Prostate gland (tissue), 2 donors: ENCODE measurements at regions not wholly inside any gene's neighbourhood (a gene's known extent, or its start where the extent isn't known, plus 50 kb on each side); places are given as distances from the start of the nearest gene placed in this dataset.

Experiments
- DNase-seq: peaks from one replicate; pipeline ENCODE4 v3.0.0-alpha.2; 2019; ENCODE audit warnings: low spot score
- H3K27ac ChIP-seq, 2 donors: fragments of 200-600 bp; sonication (generic); 2 replicates each; pipeline ENCODE4 v1.5.1; 2017 to 2019
- H3K27me3 ChIP-seq: fragments of 200-600 bp; sonication (generic); replicated peaks from 2 replicates; pipeline ENCODE4 v1.5.1; 2019; ENCODE audit not compliant: insufficient read depth
- H3K36me3 ChIP-seq, 2 donors: fragments of 200-600 bp; sonication (generic); 1 replicate in 1 of 2; 2 replicates in 1 of 2; pipeline versions ENCODE4 v1.5.1 to v1.8.1; 2017 to 2019
- H3K4me1 ChIP-seq: fragments of 200-600 bp; sonication (generic); replicated peaks from 2 replicates; pipeline ENCODE4 v1.5.1; 2019
- H3K4me3 ChIP-seq, 2 donors: fragments of 200-600 bp; sonication (generic); 2 replicates each; pipeline ENCODE4 v1.5.1; 2017 to 2019
- H3K9me3 ChIP-seq: fragments of 200-600 bp; sonication (generic); 2 replicates; pipeline ENCODE4 v1.5.1; 2017
- CTCF ChIP-seq, 4 experiments: fragments of 200-600 bp in 2 of 4; fragments of 450-650 bp in 2 of 4; sonication (generic) in 2 of 4; IDR thresholded peaks; 1 replicate in 3 of 4; 2 replicates in 1 of 4; pipeline ENCODE4 v1.5.1; 2016 to 2019; ENCODE audit warnings: antibody characterized with exemption in 4 of 4, mild to moderate bottlenecking in 2 of 4, moderate library complexity in 2 of 4
- POLR2A ChIP-seq: fragments of 450-650 bp; IDR thresholded peaks from one replicate; pipeline ENCODE4 v1.6.1; 2016; ENCODE audit warnings: antibody characterized with exemption, mild to moderate bottlenecking
- POLR2AphosphoS5 ChIP-seq: sonication (generic); formaldehyde crosslinking; IDR thresholded peaks from one replicate; pipeline ENCODE4 v1.6.1; 2017; ENCODE audit warnings: antibody characterized with exemption
- WGBS: methylation state at CpG from one replicate; pipeline ENCODE4 v1.1.5; 2018; 5-methylcytosine and 5-hydroxymethylcytosine counted together
- intact Hi-C: fragments of 100-400 bp; cut with DNase I; formaldehyde crosslinking; loops from one replicate; pipeline ENCODE4 v1.14.2; 2022

- no peak overlapping the region for H3K27ac ChIP-seq
- H3K4me3 ChIP-seq, result no peak overlapping the region
- no peaks in the 10 kb centered on the region for H3K27me3 ChIP-seq
- intact Hi-C loops, result no loop called here
- 77% methylated on average over 3 of the region's 3 CpGs for WGBS
- no peak for DNase-seq
- no peaks in the 10 kb centered on the region for H3K4me1 ChIP-seq
- no peaks in the 10 kb centered on the region for H3K36me3 ChIP-seq
- TF ChIP-seq POLR2A (no peak), CTCF (IDR thresholded peaks at IDR 0.05) (no peak), POLR2AphosphoS5 (no peak)
- H3K9me3 ChIP-seq, result no peaks in the 10 kb centered on the region
These were observed 184.9 kb upstream of the SESN3 start for GRCh38 chr11:95415837-95416304.

GRCh38 chr11:95414217-95414616 lies 183.2 kb upstream of the SESN3 start:
- intact Hi-C loops, result no loop called here

GRCh38 chr11:95413761-95414160 lies 182.8 kb upstream of the SESN3 start:
- TF ChIP-seq POLR2A (no peak), POLR2AphosphoS5 (no peak), CTCF (IDR thresholded peaks at IDR 0.05) (no peak)
- intact Hi-C loops, result no loop called here
- Histone ChIP-seq H3K9me3 (no peaks in the 10 kb centered on the region), H3K36me3 (no peaks in the 10 kb centered on the region), H3K4me1 (no peaks in the 10 kb centered on the region), H3K27me3 (no peaks in the 10 kb centered on the region), H3K4me3 (no peak overlapping the region), H3K27ac (no peak overlapping the region)
- 74% methylated on average over 4 of the region's 4 CpGs for WGBS
- no peak for DNase-seq

More at GRCh38 chr11:95414217-95414616, 183.2 kb upstream of the SESN3 start:
- no peaks in the 10 kb centered on the region for H3K27me3 ChIP-seq
- no peaks in the 10 kb centered on the region for H3K36me3 ChIP-seq
- TF ChIP-seq POLR2A, result no peak
- TF ChIP-seq POLR2AphosphoS5, result no peak
- no peak for TF ChIP-seq CTCF (IDR thresholded peaks at IDR 0.05)
- H3K27ac ChIP-seq, result no peak overlapping the region
- no peak for DNase-seq
- WGBS, result 97% methylated on average over 2 of the region's 2 CpGs
- no peak overlapping the region for H3K4me3 ChIP-seq
- H3K9me3 ChIP-seq, result no peaks in the 10 kb centered on the region
- no peaks in the 10 kb centered on the region for H3K4me1 ChIP-seq

GRCh38 chr11:95413021-95413420 lies 182.0 kb upstream of the SESN3 start:
- intact Hi-C loops, result no loop called here
- no peak overlapping the region for H3K27ac ChIP-seq
- no peaks in the 10 kb centered on the region for H3K4me1 ChIP-seq
- H3K9me3 ChIP-seq, result no peaks in the 10 kb centered on the region
- no peak for TF ChIP-seq POLR2AphosphoS5
- no peak for TF ChIP-seq POLR2A
- no peak for TF ChIP-seq CTCF (IDR thresholded peaks at IDR 0.05)
- H3K27me3 ChIP-seq, result no peaks in the 10 kb centered on the region
- no peak overlapping the region for H3K4me3 ChIP-seq
- no peaks in the 10 kb centered on the region for H3K36me3 ChIP-seq
- DNase-seq, result no peak

- Histone ChIP-seq H3K4me1 (no peaks in the 10 kb centered on the region), H3K27me3 (no peaks in the 10 kb centered on the region), H3K36me3 (no peaks in the 10 kb centered on the region), H3K27ac (no peak overlapping the region), H3K9me3 (no peaks in the 10 kb centered on the region), H3K4me3 (no peak overlapping the region)
- DNase-seq, result no peak
- TF ChIP-seq POLR2A (no peak), CTCF (IDR thresholded peaks at IDR 0.05) (no peak)
- intact Hi-C loops, result no loop called here
- WGBS, result 64% methylated on average over 3 of the region's 3 CpGs
These were observed 181.1 kb upstream of the SESN3 start for GRCh38 chr11:95412074-95412473.
